Panc1 (cell line): ENCODE measurements at regions not wholly inside any gene's neighbourhood (a gene's known extent, or its start where the extent isn't known, plus 50 kb on each side); places are given as distances from the start of the nearest gene placed in this dataset.

Experiments
- ATAC-seq: fragments of 200-7000 bp; cut with Tn5 transposase; 2 replicates; pipeline ENCODE4 v1.9.1; 2020; ENCODE audit warnings: mild to moderate bottlenecking, moderate library complexity
- BruUV-seq: library from RNA; stranded (reverse); fragments of 400-500 nt; replicated peaks from 2 replicates; lab custom pipeline; 2021; lab: Mats Ljungman, UMichigan
- CTCF ChIA-PET: fragments of 300-600 bp; sonication (Branson Sonifier 250); formaldehyde crosslinking; loops from one replicate; lab custom pipeline; 2022; ENCODE audit warnings: antibody characterized with exemption; lab: Charles Lee
- POLR2A ChIA-PET: fragments of 300-600 bp; sonication (Branson Sonifier 250); formaldehyde crosslinking; loops from one replicate; lab custom pipeline; 2022; ENCODE audit warnings: antibody characterized with exemption; lab: Charles Lee
- DNase-seq: peaks from one replicate; pipeline ENCODE4 v3.0.0-alpha.2; 2010; ENCODE audit warnings: low read depth, low spot score
- H3K27ac ChIP-seq: 2 replicates; pipeline ENCODE4 v1.5.1; 2011; ENCODE audit warnings: mild to moderate bottlenecking, low read length, inconsistent platforms
- H3K27me3 ChIP-seq: fragments of 200-500 bp; sonication (Bioruptor generic); 2 replicates; pipeline ENCODE4 v1.6.0; 2014; ENCODE audit warnings: low read length, inconsistent platforms; ENCODE audit not compliant: control insufficient read depth, insufficient read depth
- H3K36me3 ChIP-seq: fragments of 200-500 bp; sonication (Bioruptor generic); 2 replicates; pipeline ENCODE4 v1.5.1; 2014; ENCODE audit warnings: inconsistent platforms, mild to moderate bottlenecking, low read length, moderate library complexity; ENCODE audit not compliant: control insufficient read depth, insufficient read depth
- H3K4me1 ChIP-seq: 2 replicates; pipeline ENCODE4 v1.5.1; 2011; ENCODE audit warnings: inconsistent platforms, mild to moderate bottlenecking, low read length, moderate library complexity; ENCODE audit not compliant: control insufficient read depth, insufficient read depth
- H3K4me3 ChIP-seq, 2 experiments: 2 replicates each; pipeline ENCODE4 v1.5.1; 2011 to 2012; ENCODE audit warnings: low read depth in 2 of 2, low read length in 2 of 2, mild to moderate bottlenecking in 2 of 2, inconsistent platforms in 1 of 2, moderate library complexity in 1 of 2
- H3K9me3 ChIP-seq: fragments of 200-500 bp; sonication (Bioruptor generic); 2 replicates; pipeline ENCODE4 v1.5.1; 2014; ENCODE audit warnings: low read depth, mild to moderate bottlenecking, inconsistent platforms, low read length, moderate library complexity; ENCODE audit not compliant: control insufficient read depth, insufficient read depth
- POLR2AphosphoS5 ChIP-seq: IDR thresholded peaks from 2 replicates; pipeline ENCODE4 v1.6.1; 2012; ENCODE audit warnings: mild to moderate bottlenecking, low read depth, low read length, moderate library complexity
- REST ChIP-seq, 2 experiments: IDR thresholded peaks; 2 replicates each; pipeline ENCODE4 v1.6.1; 2011 to 2012; ENCODE audit warnings: low read depth in 2 of 2, control low read depth in 1 of 2, low read length in 1 of 2, mild to moderate bottlenecking in 1 of 2, moderate library complexity in 1 of 2; ENCODE audit not compliant: insufficient read depth in 1 of 2
- SIN3A ChIP-seq: IDR thresholded peaks from 2 replicates; pipeline ENCODE4 v1.6.1; 2012; ENCODE audit warnings: low read depth, mild to moderate bottlenecking, low read length, moderate library complexity, borderline replicate concordance; ENCODE audit not compliant: insufficient read depth
- TCF7L2 ChIP-seq: IDR thresholded peaks from 2 replicates; pipeline ENCODE4 v1.6.1; 2011; ENCODE audit warnings: mild to moderate bottlenecking, low read depth, low read length, inconsistent platforms
- in situ Hi-C: cut with HindIII; loops from 2 replicates; pipeline ENCODE4 v1.10.0; 2016; ENCODE audit warnings: low sequenced_read_pairs, low pct_unique_long_range_greater_than_20kb
- intact Hi-C: fragments of 100-400 bp; cut with micrococcal nuclease; formaldehyde crosslinking; loops from one replicate; pipeline ENCODE4 v1.10.0; 2022; ENCODE audit not compliant: unreplicated experiment
- TF ChIP-seq, protein P1 (sequence below): fragments of 450-650 bp; IDR thresholded peaks from 2 replicates; pipeline ENCODE4 v1.5.1; 2017; ENCODE audit warnings: mild to moderate bottlenecking

DNA sequence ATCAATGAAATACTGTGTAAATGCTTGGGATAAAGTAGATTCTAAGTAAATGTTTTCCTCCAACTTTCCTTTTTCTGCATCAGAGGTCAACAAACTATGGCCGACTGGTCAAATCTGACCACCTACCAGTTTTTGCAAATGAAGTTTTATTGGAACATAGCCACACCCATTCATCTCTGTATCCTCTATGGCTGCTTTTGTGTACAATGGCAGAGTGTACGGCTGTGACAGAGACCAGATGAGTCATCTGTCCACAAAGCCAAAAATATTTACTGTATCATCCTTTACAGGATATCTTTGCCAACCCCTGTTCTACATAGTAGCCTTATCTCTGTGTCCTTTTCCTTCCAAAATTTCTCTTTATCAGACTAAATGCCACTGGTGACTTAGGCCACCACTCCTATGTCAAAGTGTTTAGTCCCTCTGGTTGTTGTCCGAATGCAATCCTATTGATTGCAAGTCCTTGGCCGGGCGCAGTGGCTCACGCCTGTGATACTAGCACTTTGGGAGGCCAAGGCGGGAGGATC lies 218.4 kb upstream of the KLF4 start:
- H3K4me3 ChIP-seq, result no peak overlapping the region
- H3K27ac ChIP-seq, result no peak overlapping the region
- H3K36me3 ChIP-seq, result no peaks in the 10 kb centered on the region
- in situ Hi-C loops (no loop called here), intact Hi-C loops (no loop called here)
- CTCF ChIA-PET, result no interaction called here
- H3K4me1 ChIP-seq, result no peaks in the 10 kb centered on the region
- no TSS peak for BruUV-seq
- H3K27me3 ChIP-seq, result no peaks in the 10 kb centered on the region
- no peak for ATAC-seq
- TF ChIP-seq, protein P1, sequence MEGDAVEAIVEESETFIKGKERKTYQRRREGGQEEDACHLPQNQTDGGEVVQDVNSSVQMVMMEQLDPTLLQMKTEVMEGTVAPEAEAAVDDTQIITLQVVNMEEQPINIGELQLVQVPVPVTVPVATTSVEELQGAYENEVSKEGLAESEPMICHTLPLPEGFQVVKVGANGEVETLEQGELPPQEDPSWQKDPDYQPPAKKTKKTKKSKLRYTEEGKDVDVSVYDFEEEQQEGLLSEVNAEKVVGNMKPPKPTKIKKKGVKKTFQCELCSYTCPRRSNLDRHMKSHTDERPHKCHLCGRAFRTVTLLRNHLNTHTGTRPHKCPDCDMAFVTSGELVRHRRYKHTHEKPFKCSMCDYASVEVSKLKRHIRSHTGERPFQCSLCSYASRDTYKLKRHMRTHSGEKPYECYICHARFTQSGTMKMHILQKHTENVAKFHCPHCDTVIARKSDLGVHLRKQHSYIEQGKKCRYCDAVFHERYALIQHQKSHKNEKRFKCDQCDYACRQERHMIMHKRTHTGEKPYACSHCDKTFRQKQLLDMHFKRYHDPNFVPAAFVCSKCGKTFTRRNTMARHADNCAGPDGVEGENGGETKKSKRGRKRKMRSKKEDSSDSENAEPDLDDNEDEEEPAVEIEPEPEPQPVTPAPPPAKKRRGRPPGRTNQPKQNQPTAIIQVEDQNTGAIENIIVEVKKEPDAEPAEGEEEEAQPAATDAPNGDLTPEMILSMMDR, result no peak
- TF ChIP-seq REST (IDR thresholded peaks at IDR 0.05; ENCODE audit: insufficient read depth in 1 of 2, low read depth in 2 of 2, low read length in 1 of 2) (no peak), SIN3A (no peak), TCF7L2 (no peak), POLR2AphosphoS5 (no peak)
- POLR2A ChIA-PET, result no interaction called here
- DNase-seq, result no peak
- no peaks in the 10 kb centered on the region for H3K9me3 ChIP-seq

GRCh38 chr9:107707428-107707837 lies 217.9 kb upstream of the KLF4 start:
- no peaks in the 10 kb centered on the region for H3K36me3 ChIP-seq
- ATAC-seq (no peak), DNase-seq (no peak)
- H3K27ac ChIP-seq, result no peak overlapping the region
- POLR2A ChIA-PET, result no interaction called here
- H3K4me3 ChIP-seq, result no peak overlapping the region
- TF ChIP-seq TCF7L2 (no peak), POLR2AphosphoS5 (no peak), REST (IDR thresholded peaks at IDR 0.05; ENCODE audit: insufficient read depth in 1 of 2, low read depth in 2 of 2, low read length in 1 of 2) (no peak), SIN3A (no peak)
- TF ChIP-seq, protein P1, result no peak
- in situ Hi-C loops (no loop called here), intact Hi-C loops (no loop called here)
- H3K4me1 ChIP-seq, result no peaks in the 10 kb centered on the region
- BruUV-seq, result no TSS peak
- no peaks in the 10 kb centered on the region for H3K27me3 ChIP-seq
- H3K9me3 ChIP-seq, result no peaks in the 10 kb centered on the region
- CTCF ChIA-PET, result no interaction called here
